ENCODE measurements at regions not wholly inside any gene's neighbourhood (a gene's known extent, or its start where the extent isn't known, plus 50 kb on each side); places are given as distances from the start of the nearest gene placed in this dataset.

GRCh38 chr5:125189531-125189941, 443.1 kb upstream of the ZNF608 start:
- BruUV-seq (replicated peaks) = no TSS peak
- DNase-seq (ENCODE audit: low read depth, low spot score) (peak; percentile 8), FAIRE-seq (peak; percentile 38)
- POLR2A ChIA-PET = no interaction called here
- no peaks in the 10 kb centered on the region for H3K36me3 ChIP-seq (ENCODE audit: control insufficient read depth in 2 of 2, extremely low read depth in 1 of 2, insufficient read depth in 2 of 2, low read length in 2 of 2)
- H3K4me3 ChIP-seq (replicated peaks in 1 of 3; ENCODE audit: insufficient read depth in 1 of 3, low read depth in 1 of 3, low read length in 3 of 3) = no peak overlapping the region
- intact Hi-C loops (cut with micrococcal nuclease) = no loop called here
- no peaks in the 10 kb centered on the region for H3K9me1 ChIP-seq (replicated peaks; ENCODE audit: control insufficient read depth, extremely low read depth, insufficient read depth, low read length)
- no peaks in the 10 kb centered on the region for H4K20me1 ChIP-seq (replicated peaks; ENCODE audit: control insufficient read depth, extremely low read depth, insufficient read depth, low read length)
- dilution Hi-C loops (cut with MboI; ENCODE audit: extremely low pct_ligation_motif_present, low sequenced_read_pairs) = no loop called here
- H3K4me1 ChIP-seq (ENCODE audit: control insufficient read depth, extremely low read depth, insufficient read depth, low read length) = no peaks in the 10 kb centered on the region
- H3K9ac ChIP-seq (replicated peaks; ENCODE audit: extremely low read depth, insufficient read depth, low read length) = no peak overlapping the region
- no peaks in the 10 kb centered on the region for H3K27me3 ChIP-seq (ENCODE audit: control insufficient read depth in 2 of 2, insufficient read depth in 2 of 2, low read length in 2 of 2)
- H3K9me3 ChIP-seq (replicated peaks; ENCODE audit: control insufficient read depth, insufficient read depth, low read length) = no peaks in the 10 kb centered on the region
- no peak overlapping the region for H3K27ac ChIP-seq (ENCODE audit: insufficient read depth, low read depth, low read length)
- no peak overlapping the region for H2AFZ ChIP-seq (ENCODE audit: low read depth, low read length)
- H3K4me2 ChIP-seq (ENCODE audit: insufficient read depth, low read length) = no peak overlapping the region
- TF ChIP-seq GATA2 (IDR thresholded peaks at IDR 0.05; ENCODE audit: insufficient read depth, insufficient read length, low read depth, low read length) (no peak), FOS (IDR thresholded peaks at IDR 0.05; ENCODE audit: borderline replicate concordance, insufficient read depth, low read length) (peak; percentile 34), JUN (IDR thresholded peaks at IDR 0.05; ENCODE audit: borderline replicate concordance, insufficient read depth, insufficient read length, low read depth) (peak; percentile 48)
- no peaks in the 10 kb centered on the region for H3K79me2 ChIP-seq (ENCODE audit: control insufficient read depth, insufficient read depth, low read length)
- CTCF ChIA-PET = interaction anchor here (0.5 kb wide), 1 partner anchor 308 kb away, joined by 3 read pairs; no protein-coding TSS in a partner anchor

DNA sequence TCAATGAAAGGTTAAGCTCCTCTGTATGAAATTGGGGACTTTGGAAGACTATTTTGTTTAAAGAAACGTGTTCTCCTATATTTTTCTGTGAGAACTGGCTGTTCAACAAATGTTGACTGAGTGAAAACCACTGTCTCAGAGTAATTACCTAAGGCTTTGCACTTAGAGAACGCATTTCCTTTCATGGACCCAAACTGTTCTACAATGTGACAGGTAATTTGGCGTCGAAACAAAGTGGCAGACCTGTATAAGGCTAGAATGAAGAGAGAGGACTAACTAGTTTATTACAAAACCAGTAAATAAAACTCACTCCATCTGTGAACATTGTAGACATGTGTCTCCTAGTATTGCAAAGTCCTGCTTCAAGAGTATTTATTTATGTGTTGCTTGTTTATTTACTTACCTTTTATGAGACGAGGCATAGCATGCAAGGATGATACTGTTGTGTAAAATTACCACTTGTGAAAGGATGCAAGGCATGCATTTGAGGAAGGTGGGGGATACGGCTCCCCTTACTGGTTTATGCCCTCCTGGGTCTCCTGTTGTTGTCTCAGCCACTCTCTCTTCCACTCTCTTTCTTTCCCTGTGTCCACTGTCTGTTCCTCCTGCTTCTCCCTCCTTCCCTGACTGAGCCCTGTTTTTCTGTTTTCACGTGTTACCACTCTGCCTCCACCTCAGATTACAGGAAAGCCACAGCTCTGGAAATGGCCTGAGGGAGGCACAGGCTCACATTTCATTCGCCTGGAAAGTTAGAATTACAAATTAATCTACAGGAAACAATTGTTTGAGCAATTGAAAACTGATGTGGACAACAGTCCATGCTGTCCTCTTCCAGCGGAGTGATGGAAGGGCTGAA, 444.0 kb upstream of the ZNF608 start:
- no peak overlapping the region for H3K9ac ChIP-seq (replicated peaks; ENCODE audit: extremely low read depth, insufficient read depth, low read length)
- CTCF ChIA-PET = interaction anchor here (0.5 kb wide), 1 partner anchor 307 kb away, joined by 3 read pairs; no protein-coding TSS in a partner anchor
- dilution Hi-C loops (cut with MboI; ENCODE audit: extremely low pct_ligation_motif_present, low sequenced_read_pairs) (no loop called here), intact Hi-C loops (cut with micrococcal nuclease) (no loop called here)
- no peak overlapping the region for H3K27ac ChIP-seq (ENCODE audit: insufficient read depth, low read depth, low read length)
- H3K4me3 ChIP-seq (replicated peaks in 1 of 3; ENCODE audit: insufficient read depth in 1 of 3, low read depth in 1 of 3, low read length in 3 of 3) = no peak overlapping the region
- POLR2A ChIA-PET = no interaction called here
- no peak overlapping the region for H2AFZ ChIP-seq (ENCODE audit: low read depth, low read length)
- H3K27me3 ChIP-seq (ENCODE audit: control insufficient read depth in 2 of 2, insufficient read depth in 2 of 2, low read length in 2 of 2) = no peaks in the 10 kb centered on the region
- DNase-seq (ENCODE audit: low read depth, low spot score) (no peak), FAIRE-seq (no peak)
- H3K36me3 ChIP-seq (ENCODE audit: control insufficient read depth in 2 of 2, extremely low read depth in 1 of 2, insufficient read depth in 2 of 2, low read length in 2 of 2) = no peaks in the 10 kb centered on the region
- H3K79me2 ChIP-seq (ENCODE audit: control insufficient read depth, insufficient read depth, low read length) = no peaks in the 10 kb centered on the region
- no peaks in the 10 kb centered on the region for H4K20me1 ChIP-seq (replicated peaks; ENCODE audit: control insufficient read depth, extremely low read depth, insufficient read depth, low read length)
- TF ChIP-seq GATA2 (IDR thresholded peaks at IDR 0.05; ENCODE audit: insufficient read depth, insufficient read length, low read depth, low read length) (no peak), MYC (IDR thresholded peaks at IDR 0.05; ENCODE audit: low read depth, low read length) (no peak), JUN (IDR thresholded peaks at IDR 0.05; ENCODE audit: borderline replicate concordance, insufficient read depth, insufficient read length, low read depth) (no peak), POLR2AphosphoS5 (IDR thresholded peaks at IDR 0.05; ENCODE audit: insufficient read depth, low read depth, low read length) (no peak), EZH2 (IDR thresholded peaks at IDR 0.05; ENCODE audit: borderline replicate concordance, low read depth, low read length, severe bottlenecking) (no peak), FOS (IDR thresholded peaks at IDR 0.05; ENCODE audit: borderline replicate concordance, insufficient read depth, low read length) (no peak), POLR2A (IDR thresholded peaks at IDR 0.05; ENCODE audit: low read depth, low read length) (no peak)
- TF ChIP-seq, protein P1, sequence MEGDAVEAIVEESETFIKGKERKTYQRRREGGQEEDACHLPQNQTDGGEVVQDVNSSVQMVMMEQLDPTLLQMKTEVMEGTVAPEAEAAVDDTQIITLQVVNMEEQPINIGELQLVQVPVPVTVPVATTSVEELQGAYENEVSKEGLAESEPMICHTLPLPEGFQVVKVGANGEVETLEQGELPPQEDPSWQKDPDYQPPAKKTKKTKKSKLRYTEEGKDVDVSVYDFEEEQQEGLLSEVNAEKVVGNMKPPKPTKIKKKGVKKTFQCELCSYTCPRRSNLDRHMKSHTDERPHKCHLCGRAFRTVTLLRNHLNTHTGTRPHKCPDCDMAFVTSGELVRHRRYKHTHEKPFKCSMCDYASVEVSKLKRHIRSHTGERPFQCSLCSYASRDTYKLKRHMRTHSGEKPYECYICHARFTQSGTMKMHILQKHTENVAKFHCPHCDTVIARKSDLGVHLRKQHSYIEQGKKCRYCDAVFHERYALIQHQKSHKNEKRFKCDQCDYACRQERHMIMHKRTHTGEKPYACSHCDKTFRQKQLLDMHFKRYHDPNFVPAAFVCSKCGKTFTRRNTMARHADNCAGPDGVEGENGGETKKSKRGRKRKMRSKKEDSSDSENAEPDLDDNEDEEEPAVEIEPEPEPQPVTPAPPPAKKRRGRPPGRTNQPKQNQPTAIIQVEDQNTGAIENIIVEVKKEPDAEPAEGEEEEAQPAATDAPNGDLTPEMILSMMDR (IDR thresholded peaks at IDR 0.05; ENCODE audit: extremely low read depth in 1 of 2, insufficient read depth in 1 of 2, low read depth in 1 of 2, low read length in 2 of 2) = no peak
- TF ChIP-seq, protein P2, sequence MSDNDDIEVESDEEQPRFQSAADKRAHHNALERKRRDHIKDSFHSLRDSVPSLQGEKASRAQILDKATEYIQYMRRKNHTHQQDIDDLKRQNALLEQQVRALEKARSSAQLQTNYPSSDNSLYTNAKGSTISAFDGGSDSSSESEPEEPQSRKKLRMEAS (IDR thresholded peaks at IDR 0.05; ENCODE audit: insufficient read depth, insufficient read length) = no peak
- no TSS peak for BruUV-seq (replicated peaks)
- no peaks in the 10 kb centered on the region for H3K4me1 ChIP-seq (ENCODE audit: control insufficient read depth, extremely low read depth, insufficient read depth, low read length)
- no peaks in the 10 kb centered on the region for H3K9me1 ChIP-seq (replicated peaks; ENCODE audit: control insufficient read depth, extremely low read depth, insufficient read depth, low read length)
- H3K9me3 ChIP-seq (replicated peaks; ENCODE audit: control insufficient read depth, insufficient read depth, low read length) = no peaks in the 10 kb centered on the region
- H3K4me2 ChIP-seq (ENCODE audit: insufficient read depth, low read length) = no peak overlapping the region

Measured in endothelial cell of umbilical vein (primary cell).